Right kidney (tissue), 1 donor: ENCODE measurements at regions not wholly inside any gene's neighbourhood (a gene's known extent, or its start where the extent isn't known, plus 50 kb on each side); places are given as distances from the start of the nearest gene placed in this dataset.

Experiments
- DNase-seq: peaks from one replicate; pipeline ENCODE4 v3.0.0-alpha.2; 2016

GRCh38 chr9:99720455-99721050, 101.1 kb upstream of the NR4A3 start:
- no peak for DNase-seq

GRCh38 chr9:99721898-99722297, 99.8 kb upstream of the NR4A3 start:
- no peak for DNase-seq

- no peak for DNase-seq
Observed at GRCh38 chr9:99722877-99723276, 98.8 kb upstream of the NR4A3 start.

- no peak for DNase-seq
Observed at GRCh38 chr9:99724640-99725039, 97.0 kb upstream of the NR4A3 start.

- no peak for DNase-seq
Observed at GRCh38 chr9:99725852-99726251, 95.8 kb upstream of the NR4A3 start.

- DNase-seq = no peak
Observed at GRCh38 chr9:99726758-99727157, 94.9 kb upstream of the NR4A3 start.

- no peak for DNase-seq
Observed at GRCh38 chr9:99730062-99730461, 91.6 kb upstream of the NR4A3 start.

- no peak for DNase-seq
Observed at GRCh38 chr9:99731950-99732349, 89.7 kb upstream of the NR4A3 start.

GRCh38 chr9:99732715-99733114, 89.0 kb upstream of the NR4A3 start:
- no peak for DNase-seq

- no peak for DNase-seq
Observed at GRCh38 chr9:99735041-99735440, 86.6 kb upstream of the NR4A3 start.

GRCh38 chr9:99736291-99736690, 85.4 kb upstream of the NR4A3 start:
- DNase-seq = no peak

GRCh38 chr9:99737649-99738048, 84.0 kb upstream of the NR4A3 start:
- no peak for DNase-seq

GRCh38 chr9:99743006-99743405, 78.7 kb upstream of the NR4A3 start:
- no peak for DNase-seq

- no peak for DNase-seq
Observed at GRCh38 chr9:99743455-99743854, 78.2 kb upstream of the NR4A3 start.

- DNase-seq = no peak
Observed at GRCh38 chr9:99744132-99744531, 77.6 kb upstream of the NR4A3 start.

- DNase-seq = no peak
Observed at GRCh38 chr9:99745085-99745484, 76.6 kb upstream of the NR4A3 start.

- DNase-seq = no peak
Observed at GRCh38 chr9:99746406-99746805, 75.3 kb upstream of the NR4A3 start.

- no peak for DNase-seq
Observed at GRCh38 chr9:99748266-99748665, 73.4 kb upstream of the NR4A3 start.

- DNase-seq = no peak
Observed at GRCh38 chr9:99748676-99749075, 73.0 kb upstream of the NR4A3 start.

GRCh38 chr9:99749641-99750040, 72.0 kb upstream of the NR4A3 start:
- no peak for DNase-seq

GRCh38 chr9:99750526-99750925, 71.2 kb upstream of the NR4A3 start:
- no peak for DNase-seq

- DNase-seq = no peak
Observed at GRCh38 chr9:99752417-99753109, 69.1 kb upstream of the NR4A3 start.

GRCh38 chr9:99753436-99753835, 68.2 kb upstream of the NR4A3 start:
- DNase-seq = no peak

- DNase-seq = no peak
Observed at GRCh38 chr9:99760421-99760820, 61.3 kb upstream of the NR4A3 start.

- no peak for DNase-seq
Observed at GRCh38 chr9:99762470-99762869, 59.2 kb upstream of the NR4A3 start.
